ENCODE measurements at regions not wholly inside any gene's neighbourhood (a gene's known extent, or its start where the extent isn't known, plus 50 kb on each side); places are given as distances from the start of the nearest gene placed in this dataset.

DNA sequence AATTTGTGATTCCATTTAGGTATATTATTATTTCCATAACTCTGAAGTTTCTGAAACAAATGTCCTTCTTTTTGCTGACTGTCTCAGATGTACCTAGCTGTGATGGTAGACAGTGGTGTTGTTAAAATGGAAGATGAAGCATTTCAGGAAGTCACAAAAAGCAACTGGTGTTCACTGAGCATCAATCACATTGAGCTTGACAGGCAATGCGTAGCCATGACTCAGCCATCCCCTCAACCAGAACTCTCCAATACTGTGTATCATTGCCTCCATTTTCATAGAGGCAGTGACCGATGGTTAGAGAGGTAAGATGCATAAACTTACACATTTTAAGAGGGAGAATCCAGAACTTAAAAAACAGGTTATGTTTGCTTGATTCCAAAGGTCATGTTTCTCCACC, 434.0 kb downstream of the INHBA start:
- no peak overlapping the region for H3K27ac Mint-ChIP-seq (ENCODE audit: unreplicated experiment)
- H3K36me3 Mint-ChIP-seq (ENCODE audit: low read depth): no peaks in the 10 kb centered on the region
- TF ChIP-seq, protein P1, sequence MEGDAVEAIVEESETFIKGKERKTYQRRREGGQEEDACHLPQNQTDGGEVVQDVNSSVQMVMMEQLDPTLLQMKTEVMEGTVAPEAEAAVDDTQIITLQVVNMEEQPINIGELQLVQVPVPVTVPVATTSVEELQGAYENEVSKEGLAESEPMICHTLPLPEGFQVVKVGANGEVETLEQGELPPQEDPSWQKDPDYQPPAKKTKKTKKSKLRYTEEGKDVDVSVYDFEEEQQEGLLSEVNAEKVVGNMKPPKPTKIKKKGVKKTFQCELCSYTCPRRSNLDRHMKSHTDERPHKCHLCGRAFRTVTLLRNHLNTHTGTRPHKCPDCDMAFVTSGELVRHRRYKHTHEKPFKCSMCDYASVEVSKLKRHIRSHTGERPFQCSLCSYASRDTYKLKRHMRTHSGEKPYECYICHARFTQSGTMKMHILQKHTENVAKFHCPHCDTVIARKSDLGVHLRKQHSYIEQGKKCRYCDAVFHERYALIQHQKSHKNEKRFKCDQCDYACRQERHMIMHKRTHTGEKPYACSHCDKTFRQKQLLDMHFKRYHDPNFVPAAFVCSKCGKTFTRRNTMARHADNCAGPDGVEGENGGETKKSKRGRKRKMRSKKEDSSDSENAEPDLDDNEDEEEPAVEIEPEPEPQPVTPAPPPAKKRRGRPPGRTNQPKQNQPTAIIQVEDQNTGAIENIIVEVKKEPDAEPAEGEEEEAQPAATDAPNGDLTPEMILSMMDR (IDR thresholded peaks at IDR 0.05): no peak
- H3K4me3 Mint-ChIP-seq (ENCODE audit: unreplicated experiment): no peak overlapping the region
- DNase-seq (ENCODE audit: low spot score): no peak
- no peaks in the 10 kb centered on the region for H3K27me3 Mint-ChIP-seq (ENCODE audit: low read depth)
- H3K9me3 Mint-ChIP-seq (ENCODE audit: low read depth): no peaks in the 10 kb centered on the region
- peaks cover 4% of the 10 kb centered on the region for H3K4me1 Mint-ChIP-seq (ENCODE audit: low read depth)

DNA sequence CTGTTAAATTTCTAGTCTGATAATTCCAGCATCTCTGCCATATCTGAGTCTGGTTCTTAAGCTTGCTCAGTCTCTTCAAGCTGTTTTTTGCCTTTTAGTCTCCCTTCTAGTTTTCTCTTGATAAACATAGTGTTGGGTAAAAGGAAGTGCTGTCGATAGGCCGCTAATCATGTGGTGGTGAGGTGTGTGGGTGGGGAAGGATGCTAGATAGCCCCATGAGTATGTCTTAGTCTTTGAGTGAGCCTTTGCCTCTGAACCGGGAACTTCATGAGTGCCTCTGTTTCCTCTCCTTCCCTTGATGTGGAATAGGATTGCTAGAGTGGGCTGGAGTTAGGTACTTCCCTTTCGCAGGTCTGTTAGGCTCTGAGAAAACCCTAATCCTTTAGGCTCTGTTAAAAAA, 441.8 kb downstream of the INHBA start:
- no peaks in the 10 kb centered on the region for H3K27me3 Mint-ChIP-seq (ENCODE audit: low read depth)
- TF ChIP-seq, protein P1 (IDR thresholded peaks at IDR 0.05): no peak
- peaks cover 12% of the 10 kb centered on the region for H3K9me3 Mint-ChIP-seq (ENCODE audit: low read depth)
- H3K4me3 Mint-ChIP-seq (ENCODE audit: unreplicated experiment): no peak overlapping the region
- no peak overlapping the region for H3K27ac Mint-ChIP-seq (ENCODE audit: unreplicated experiment)
- no peak for DNase-seq (ENCODE audit: low spot score)
- H3K4me1 Mint-ChIP-seq (ENCODE audit: low read depth): peaks cover 10% of the 10 kb centered on the region
- H3K36me3 Mint-ChIP-seq (ENCODE audit: low read depth): no peaks in the 10 kb centered on the region

DNA sequence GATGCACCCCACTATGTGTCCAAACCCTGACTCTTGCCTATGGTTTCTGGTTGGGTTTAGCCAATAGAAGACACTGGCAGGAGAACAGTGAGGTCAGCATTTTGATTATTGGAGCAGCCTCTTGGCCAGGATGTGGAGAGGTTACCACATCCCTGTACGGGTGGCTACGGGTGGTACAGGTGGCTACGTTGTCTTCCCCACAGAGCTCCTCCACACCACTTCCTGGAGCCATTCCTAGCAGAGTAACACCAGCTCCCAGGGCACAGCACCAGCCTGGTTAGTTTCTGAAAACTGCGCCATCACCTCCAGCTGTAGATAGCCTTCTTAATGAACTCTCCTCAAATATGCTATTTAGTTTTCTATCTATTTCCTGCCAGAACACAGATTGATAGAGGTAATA, 445.2 kb downstream of the INHBA start:
- H3K4me1 Mint-ChIP-seq (ENCODE audit: low read depth): peaks cover 13% of the 10 kb centered on the region
- H3K27me3 Mint-ChIP-seq (ENCODE audit: low read depth): no peaks in the 10 kb centered on the region
- no peak overlapping the region for H3K4me3 Mint-ChIP-seq (ENCODE audit: unreplicated experiment)
- TF ChIP-seq, protein P1 (IDR thresholded peaks at IDR 0.05): no peak
- DNase-seq (ENCODE audit: low spot score): no peak
- no peak overlapping the region for H3K27ac Mint-ChIP-seq (ENCODE audit: unreplicated experiment)
- no peaks in the 10 kb centered on the region for H3K36me3 Mint-ChIP-seq (ENCODE audit: low read depth)
- H3K9me3 Mint-ChIP-seq (ENCODE audit: low read depth): peaks cover 12% of the 10 kb centered on the region

DNA sequence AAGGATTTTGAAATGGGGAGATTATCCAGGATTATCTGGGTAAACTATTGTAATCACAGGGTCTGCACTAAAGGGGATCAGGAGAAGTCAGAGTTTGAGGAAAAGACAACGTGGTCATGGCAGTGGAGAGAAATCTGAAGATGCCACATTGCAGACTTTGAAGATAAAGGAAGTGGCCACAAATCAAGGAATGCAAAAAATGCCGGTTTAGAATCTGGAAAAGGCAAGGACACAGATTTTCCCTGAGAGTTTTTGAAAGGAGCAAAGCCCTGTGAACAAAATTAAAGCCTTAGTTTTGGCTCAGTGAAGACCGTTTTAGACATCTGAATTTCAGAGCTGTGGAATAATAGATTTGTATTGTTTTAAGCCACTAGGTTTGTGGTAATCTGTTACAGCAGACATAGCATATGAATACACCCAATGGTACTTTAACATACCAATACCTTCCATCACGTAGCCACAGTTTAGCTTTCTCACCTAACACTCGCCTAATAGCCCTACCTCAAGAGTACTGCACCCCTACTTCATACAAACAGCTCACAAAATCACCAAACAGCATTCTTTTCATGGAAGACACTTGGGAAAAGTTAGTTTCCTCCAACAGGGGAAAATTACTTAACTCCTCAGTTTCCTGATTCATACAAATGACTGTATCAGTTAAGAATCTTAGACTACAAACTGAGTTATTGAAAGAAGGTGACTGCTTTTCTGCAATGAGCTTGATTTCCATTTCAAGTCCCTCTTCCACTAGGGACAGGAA, 446.5 kb downstream of the INHBA start:
- Mint-ChIP-seq H3K9me3 (ENCODE audit: low read depth) (peaks cover 12% of the 10 kb centered on the region), H3K36me3 (ENCODE audit: low read depth) (no peaks in the 10 kb centered on the region), H3K27ac (ENCODE audit: unreplicated experiment) (no peak overlapping the region), H3K27me3 (ENCODE audit: low read depth) (no peaks in the 10 kb centered on the region), H3K4me1 (ENCODE audit: low read depth) (peaks cover 13% of the 10 kb centered on the region), H3K4me3 (ENCODE audit: unreplicated experiment) (no peak overlapping the region)
- DNase-seq (ENCODE audit: low spot score): no peak
- TF ChIP-seq, protein P1 (IDR thresholded peaks at IDR 0.05): no peak

DNA sequence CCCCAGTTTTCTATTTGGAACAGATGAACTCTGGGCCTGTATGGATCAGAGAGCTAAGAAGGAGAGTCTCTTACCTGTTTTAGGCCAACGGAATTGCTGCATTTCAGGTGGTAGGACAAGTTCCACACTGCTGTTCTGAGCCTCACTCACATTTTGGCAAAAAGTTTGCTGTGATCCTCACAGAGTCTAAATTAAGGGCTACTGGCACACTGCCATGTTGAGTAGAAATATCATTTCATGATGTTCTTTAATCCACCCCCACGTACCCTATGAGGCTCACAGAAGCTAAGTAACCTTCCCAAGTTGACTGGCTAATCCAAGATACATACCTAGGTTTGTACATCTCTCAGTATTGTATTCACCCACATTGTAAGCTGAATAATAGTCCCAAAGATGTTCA, 447.2 kb downstream of the INHBA start:
- Mint-ChIP-seq H3K4me1 (ENCODE audit: low read depth) (peaks cover 13% of the 10 kb centered on the region), H3K9me3 (ENCODE audit: low read depth) (peaks cover 12% of the 10 kb centered on the region), H3K4me3 (ENCODE audit: unreplicated experiment) (no peak overlapping the region), H3K27me3 (ENCODE audit: low read depth) (no peaks in the 10 kb centered on the region), H3K36me3 (ENCODE audit: low read depth) (no peaks in the 10 kb centered on the region), H3K27ac (ENCODE audit: unreplicated experiment) (no peak overlapping the region)
- DNase-seq (ENCODE audit: low spot score): no peak
- TF ChIP-seq, protein P1 (IDR thresholded peaks at IDR 0.05): no peak
